GM12874 (cell line): ENCODE measurements at regions not wholly inside any gene's neighbourhood (a gene's known extent, or its start where the extent isn't known, plus 50 kb on each side); places are given as distances from the start of the nearest gene placed in this dataset.

Experiments used
- TF ChIP-seq, protein P1 (sequence below): IDR thresholded peaks from 2 replicates; pipeline ENCODE4 v1.5.1; 2011; ENCODE audit warnings: low read depth, mild to moderate bottlenecking, control low read depth, low read length, moderate library complexity; ENCODE audit not compliant: insufficient read depth

DNA sequence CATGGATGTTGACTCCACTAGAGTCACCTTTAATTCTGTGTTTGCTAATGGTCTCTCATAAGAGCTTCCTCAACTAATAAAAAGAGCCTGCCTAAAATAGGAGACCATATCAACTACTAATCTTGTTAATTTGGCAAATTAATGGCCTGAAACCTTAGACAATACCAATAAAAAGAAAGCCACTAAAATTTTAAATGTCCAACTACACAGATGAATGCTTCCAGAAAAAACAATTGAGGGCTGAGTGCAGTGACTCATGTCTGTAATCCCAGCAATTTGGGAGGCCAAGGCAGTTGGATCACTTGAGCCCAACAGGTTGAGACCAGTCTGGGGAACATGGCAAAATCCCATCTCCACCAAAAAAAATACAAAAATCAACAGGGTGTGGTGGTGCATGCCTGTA, 230.9 kb downstream of the NSUN3 start:
- TF ChIP-seq, protein P1, sequence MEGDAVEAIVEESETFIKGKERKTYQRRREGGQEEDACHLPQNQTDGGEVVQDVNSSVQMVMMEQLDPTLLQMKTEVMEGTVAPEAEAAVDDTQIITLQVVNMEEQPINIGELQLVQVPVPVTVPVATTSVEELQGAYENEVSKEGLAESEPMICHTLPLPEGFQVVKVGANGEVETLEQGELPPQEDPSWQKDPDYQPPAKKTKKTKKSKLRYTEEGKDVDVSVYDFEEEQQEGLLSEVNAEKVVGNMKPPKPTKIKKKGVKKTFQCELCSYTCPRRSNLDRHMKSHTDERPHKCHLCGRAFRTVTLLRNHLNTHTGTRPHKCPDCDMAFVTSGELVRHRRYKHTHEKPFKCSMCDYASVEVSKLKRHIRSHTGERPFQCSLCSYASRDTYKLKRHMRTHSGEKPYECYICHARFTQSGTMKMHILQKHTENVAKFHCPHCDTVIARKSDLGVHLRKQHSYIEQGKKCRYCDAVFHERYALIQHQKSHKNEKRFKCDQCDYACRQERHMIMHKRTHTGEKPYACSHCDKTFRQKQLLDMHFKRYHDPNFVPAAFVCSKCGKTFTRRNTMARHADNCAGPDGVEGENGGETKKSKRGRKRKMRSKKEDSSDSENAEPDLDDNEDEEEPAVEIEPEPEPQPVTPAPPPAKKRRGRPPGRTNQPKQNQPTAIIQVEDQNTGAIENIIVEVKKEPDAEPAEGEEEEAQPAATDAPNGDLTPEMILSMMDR = no peak

DNA sequence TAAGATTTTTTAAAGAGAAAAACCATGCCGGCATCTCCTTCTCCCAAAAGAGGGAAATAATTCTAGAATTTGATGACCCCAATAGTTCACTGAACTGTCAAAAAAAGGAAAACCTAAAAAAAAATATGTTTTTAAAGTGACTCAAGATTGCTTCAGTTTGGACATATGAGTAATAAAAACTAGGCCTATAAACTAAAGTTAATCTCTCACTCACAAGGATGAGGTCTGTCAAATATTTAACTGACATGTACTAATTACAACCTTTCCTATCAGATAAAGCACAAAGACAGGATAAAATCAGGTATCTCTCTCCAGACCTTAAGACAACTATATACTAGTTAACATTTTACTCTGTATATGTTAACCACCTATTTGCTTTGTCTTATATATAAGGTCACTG, 231.9 kb downstream of the NSUN3 start:
- TF ChIP-seq, protein P1 = no peak

DNA sequence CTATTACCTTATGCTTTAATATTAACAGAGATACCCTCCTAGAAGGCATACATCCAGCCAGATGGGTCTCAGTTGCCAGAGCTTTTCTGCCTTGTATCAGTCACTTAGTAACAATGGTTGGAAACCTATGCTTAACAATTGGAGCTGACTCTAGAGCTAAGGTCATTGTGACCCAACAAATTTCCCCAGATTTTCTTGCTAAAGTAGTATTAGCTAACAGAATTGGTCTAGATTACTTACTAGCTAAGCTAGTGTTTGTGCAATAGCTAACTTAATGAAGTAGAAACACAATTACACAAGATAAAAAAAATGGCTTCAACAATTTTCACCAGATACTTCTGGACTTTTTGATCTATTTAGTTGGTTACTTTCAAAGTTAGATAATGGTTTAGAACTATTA, 236.9 kb downstream of the NSUN3 start:
- TF ChIP-seq, protein P1 = no peak

DNA sequence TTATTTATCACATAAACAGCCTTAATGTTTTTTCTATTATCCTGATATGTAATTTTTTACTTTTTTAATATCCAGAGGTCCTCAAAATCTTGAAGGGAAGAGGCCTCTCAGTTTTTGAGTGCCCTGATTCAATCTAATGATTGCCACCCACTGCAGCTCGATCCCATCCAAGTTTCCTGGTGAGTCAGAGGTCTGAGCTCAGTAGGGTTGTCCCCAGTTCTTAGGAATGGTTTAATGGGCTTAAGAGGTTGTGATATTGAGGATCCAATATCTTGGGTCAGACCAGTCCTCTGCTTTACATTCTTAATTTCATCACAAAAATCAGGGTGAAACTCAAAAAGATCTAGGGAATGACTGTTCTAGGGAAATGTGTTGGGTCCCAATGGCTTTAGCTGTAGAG, 238.5 kb downstream of the NSUN3 start:
- TF ChIP-seq, protein P1 = no peak

DNA sequence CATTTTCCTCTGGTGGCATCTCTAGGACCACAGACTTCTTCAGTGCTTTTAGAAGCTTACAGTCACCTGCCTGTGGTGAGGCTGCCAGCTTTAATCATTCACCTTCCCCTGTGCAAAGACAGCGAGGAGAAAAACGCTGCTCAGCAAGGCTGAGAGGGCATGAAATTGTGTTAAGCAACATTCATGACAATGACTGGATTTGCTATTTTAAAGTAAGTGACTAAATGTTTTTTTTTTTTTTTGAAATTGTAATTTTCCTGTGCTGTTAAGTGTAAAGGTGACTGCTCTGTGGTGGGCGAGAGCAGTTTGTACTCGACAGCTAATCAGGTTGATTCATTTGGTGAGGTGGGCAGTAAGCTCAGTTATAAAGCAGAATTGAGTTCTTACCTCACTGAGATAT, 240.4 kb downstream of the NSUN3 start:
- TF ChIP-seq, protein P1 = no peak

DNA sequence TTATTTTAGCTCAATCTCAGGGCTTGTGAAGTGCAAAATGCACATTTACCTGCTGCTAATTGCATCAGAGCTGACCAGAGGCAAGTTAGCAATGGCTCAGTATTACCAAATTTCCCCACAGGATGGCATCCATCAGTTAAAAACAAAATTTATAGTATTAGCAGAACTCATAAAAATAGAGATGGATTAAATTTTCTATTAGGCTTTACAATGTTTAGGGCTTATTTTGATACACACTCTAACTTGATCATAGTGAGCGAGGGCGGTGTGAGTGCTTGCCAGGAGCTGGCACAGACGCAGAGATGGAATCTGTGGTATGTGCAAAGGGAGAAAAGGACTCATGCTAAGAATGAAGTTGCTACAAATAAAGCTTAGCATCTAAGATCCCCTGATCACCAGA, 241.0 kb downstream of the NSUN3 start:
- TF ChIP-seq, protein P1 = no peak

DNA sequence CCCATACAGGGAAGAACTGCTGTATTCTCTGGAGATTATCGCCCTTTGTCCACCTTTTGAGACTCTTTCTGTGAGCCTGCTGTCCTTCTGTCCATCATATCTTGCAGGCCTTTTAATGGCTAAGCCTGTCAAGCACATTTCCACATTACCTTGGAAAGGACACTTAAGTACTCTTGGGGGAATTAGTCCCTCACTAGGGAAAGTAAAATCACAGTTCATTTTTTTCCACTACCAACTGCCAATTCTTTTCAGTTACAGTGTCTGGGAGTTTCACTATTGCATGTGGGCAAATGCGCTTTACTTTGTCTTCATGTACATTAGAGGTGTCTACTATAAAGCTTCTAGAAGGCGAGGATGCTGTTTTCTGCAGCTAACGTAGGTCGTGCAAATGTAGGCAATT, 242.1 kb downstream of the NSUN3 start:
- TF ChIP-seq, protein P1 = no peak

DNA sequence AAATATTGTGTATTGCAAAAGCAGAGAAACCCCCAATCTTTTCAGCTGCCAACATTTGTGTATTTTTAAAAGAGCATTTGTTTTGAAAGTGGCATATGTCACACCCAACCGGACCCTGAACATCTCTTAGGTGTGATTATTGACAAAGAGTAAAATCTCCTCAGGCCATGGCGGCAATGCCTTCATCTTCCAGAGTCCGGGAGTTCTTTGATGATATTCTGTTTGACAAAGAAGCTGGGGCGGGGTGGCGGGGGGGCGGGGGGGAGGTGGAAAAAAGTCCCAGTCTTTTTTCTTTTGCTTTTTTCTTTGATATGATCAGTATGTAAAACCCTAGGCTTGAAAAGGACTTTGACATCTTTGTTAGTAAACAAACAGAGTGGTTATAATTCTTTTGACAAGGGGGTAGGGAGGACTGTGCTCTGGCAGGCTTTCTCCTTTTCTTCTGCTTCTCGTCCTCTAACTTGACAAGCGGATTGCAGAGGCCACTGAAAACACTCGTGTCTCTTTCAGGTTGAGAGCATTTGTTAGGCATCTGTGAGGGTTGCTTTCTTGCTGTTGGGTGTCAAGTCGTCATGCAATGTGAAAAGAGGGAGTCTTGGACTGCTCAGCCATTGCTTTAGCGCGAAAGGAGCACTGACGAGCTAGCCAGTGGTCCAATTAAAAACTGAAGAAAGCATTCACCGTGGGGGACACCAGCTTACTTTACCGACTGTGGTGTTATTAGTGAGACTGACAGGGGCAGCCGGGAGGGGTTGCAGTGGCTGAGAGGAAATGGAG, 243.2 kb downstream of the NSUN3 start:
- TF ChIP-seq, protein P1 = no peak
